ENCODE measurements at regions not wholly inside any gene's neighbourhood (a gene's known extent, or its start where the extent isn't known, plus 50 kb on each side); places are given as distances from the start of the nearest gene placed in this dataset.

- CTCF ChIA-PET, result no interaction called here
- dilution Hi-C loops (cut with MboI; ENCODE audit: extremely low pct_ligation_motif_present, low sequenced_read_pairs), result no loop called here
- FAIRE-seq (no peak), DNase-seq (ENCODE audit: low read depth, low spot score) (no peak)
- no peak for TF ChIP-seq JUN (IDR thresholded peaks at IDR 0.05; ENCODE audit: borderline replicate concordance, insufficient read depth, insufficient read length, low read depth)
- no peak for TF ChIP-seq EZH2 (IDR thresholded peaks at IDR 0.05; ENCODE audit: borderline replicate concordance, low read depth, low read length, severe bottlenecking)
- TF ChIP-seq GATA2 (IDR thresholded peaks at IDR 0.05; ENCODE audit: insufficient read depth, insufficient read length, low read depth, low read length), result no peak
- no peak for TF ChIP-seq CTCF (IDR thresholded peaks at IDR 0.05; ENCODE audit: extremely low read depth in 1 of 2, insufficient read depth in 1 of 2, low read depth in 1 of 2, low read length in 2 of 2)
- TF ChIP-seq POLR2A (IDR thresholded peaks at IDR 0.05; ENCODE audit: low read depth, low read length), result no peak
- no peak for TF ChIP-seq FOS (IDR thresholded peaks at IDR 0.05; ENCODE audit: borderline replicate concordance, insufficient read depth, low read length)
- no peak for TF ChIP-seq POLR2AphosphoS5 (IDR thresholded peaks at IDR 0.05; ENCODE audit: insufficient read depth, low read depth, low read length)
- no peak for TF ChIP-seq MYC (IDR thresholded peaks at IDR 0.05; ENCODE audit: low read depth, low read length)
- no peak for TF ChIP-seq MAX (IDR thresholded peaks at IDR 0.05; ENCODE audit: insufficient read depth, insufficient read length)
- H3K27me3 ChIP-seq (ENCODE audit: control insufficient read depth in 2 of 2, insufficient read depth in 2 of 2, low read length in 2 of 2), result peaks cover 0 to 2% of the 10 kb centered on the region in 2 experiments
- no peaks in the 10 kb centered on the region for H3K36me3 ChIP-seq (ENCODE audit: control insufficient read depth in 2 of 2, extremely low read depth in 1 of 2, insufficient read depth in 2 of 2, low read length in 2 of 2)
- H3K4me2 ChIP-seq (ENCODE audit: insufficient read depth, low read length), result no peak overlapping the region
- no peaks in the 10 kb centered on the region for H3K9me3 ChIP-seq (replicated peaks; ENCODE audit: control insufficient read depth, insufficient read depth, low read length)
- no peak overlapping the region for H3K9ac ChIP-seq (replicated peaks; ENCODE audit: extremely low read depth, insufficient read depth, low read length)
- BruUV-seq (replicated peaks), result no TSS peak
- no peak overlapping the region for H2AFZ ChIP-seq (ENCODE audit: low read depth, low read length)
- no peak overlapping the region for H3K4me3 ChIP-seq (replicated peaks in 1 of 3; ENCODE audit: insufficient read depth in 1 of 3, low read depth in 1 of 3, low read length in 3 of 3)
- intact Hi-C loops (cut with micrococcal nuclease), result no loop called here
- no peaks in the 10 kb centered on the region for H4K20me1 ChIP-seq (replicated peaks; ENCODE audit: control insufficient read depth, extremely low read depth, insufficient read depth, low read length)
- POLR2A ChIA-PET, result no interaction called here
- no peaks in the 10 kb centered on the region for H3K4me1 ChIP-seq (ENCODE audit: control insufficient read depth, extremely low read depth, insufficient read depth, low read length)
- H3K79me2 ChIP-seq (ENCODE audit: control insufficient read depth, insufficient read depth, low read length), result no peaks in the 10 kb centered on the region
- H3K27ac ChIP-seq (ENCODE audit: insufficient read depth, low read depth, low read length), result no peak overlapping the region
- no peaks in the 10 kb centered on the region for H3K9me1 ChIP-seq (replicated peaks; ENCODE audit: control insufficient read depth, extremely low read depth, insufficient read depth, low read length)
These were observed 698.0 kb downstream of the CETN3 start for GRCh38 chr5:89711526-89711925.

Data from endothelial cell of umbilical vein (primary cell).